ENCODE measurements at regions not wholly inside any gene's neighbourhood (a gene's known extent, or its start where the extent isn't known, plus 50 kb on each side); places are given as distances from the start of the nearest gene placed in this dataset.

DNA sequence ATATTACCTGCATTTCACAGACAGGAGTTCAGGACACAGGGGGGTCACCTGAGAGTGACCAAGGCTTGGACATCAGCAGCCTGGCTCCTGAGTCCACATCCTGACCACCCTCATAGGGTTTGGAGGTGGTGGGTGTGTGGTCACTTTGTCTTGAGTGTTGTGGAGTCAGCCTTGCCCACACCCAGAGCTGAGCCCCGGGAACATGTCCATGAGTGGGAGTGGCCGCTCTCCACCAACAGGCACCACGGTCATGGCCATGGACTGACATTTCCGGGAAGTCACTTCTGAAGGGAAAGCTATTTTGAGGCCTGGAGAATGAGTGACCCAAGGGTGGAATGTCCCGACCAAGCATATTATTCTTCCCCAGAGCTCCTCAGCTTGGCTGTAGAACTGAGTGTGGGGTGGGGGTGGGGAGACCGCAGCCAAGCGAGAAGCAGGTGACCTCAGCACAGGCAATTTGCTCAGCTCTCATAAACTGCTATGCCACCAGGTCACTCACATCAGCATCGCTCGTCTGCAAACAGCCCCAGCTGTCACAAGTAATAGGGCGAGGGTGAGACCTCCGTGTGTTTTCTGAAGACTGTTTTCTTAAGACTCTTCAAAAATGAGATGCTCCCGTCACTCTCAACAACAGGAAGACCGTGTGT is 348.6 kb upstream of the CDH4 start:
- CTCF ChIA-PET = no interaction called here
- no peak overlapping the region for H2BK120ac ChIP-seq (ENCODE audit: low read depth, low read length)
- intact Hi-C loops (cut with micrococcal nuclease) = no loop called here
- in situ Hi-C loops (cut with MboI; ENCODE audit: low sequenced_read_pairs) = no loop called here
- no peak overlapping the region for H3K27ac ChIP-seq (ENCODE audit: insufficient read depth, low read length)
- no peaks in the 10 kb centered on the region for H4K20me1 ChIP-seq (ENCODE audit: insufficient read depth, low read length)
- peaks cover 29% of the 10 kb centered on the region for H3K9me3 ChIP-seq (ENCODE audit: control insufficient read depth, insufficient read depth, low read length)
- no peak overlapping the region for H3K4me3 ChIP-seq (ENCODE audit: insufficient read depth, low read depth, low read length)
- no CpG with 5 or more reads among the region's 13 CpGs for WGBS, 2 experiments (ENCODE audit: extremely low coverage in 2 of 2, insufficient read length in 1 of 2)
- no peak overlapping the region for H3K18ac ChIP-seq (ENCODE audit: low read depth, low read length)
- no peak overlapping the region for H4K5ac ChIP-seq (ENCODE audit: low read depth, low read length)
- no peak overlapping the region for H3K14ac ChIP-seq (replicated peaks; ENCODE audit: low read depth, low read length)
- POLR2A ChIA-PET (ENCODE audit: unreplicated experiment) = no interaction called here
- H3K27me3 ChIP-seq (ENCODE audit: control insufficient read depth, insufficient read depth, low read length) = no peaks in the 10 kb centered on the region
- H3K4ac ChIP-seq (ENCODE audit: low read depth, low read length) = no peak overlapping the region
- H2BK20ac ChIP-seq (ENCODE audit: low read depth, low read length) = no peak overlapping the region
- H3K79me1 ChIP-seq (ENCODE audit: low read depth in 1 of 2, low read length in 2 of 2) = no peaks in the 10 kb centered on the region
- H2AK5ac ChIP-seq (ENCODE audit: low read depth, low read length) = no peak overlapping the region
- H4K8ac ChIP-seq (ENCODE audit: low read depth in 2 of 2, low read length in 2 of 2) = no peak overlapping the region
- no peak for DNase-seq
- H3K9ac ChIP-seq (ENCODE audit: low read depth, low read length) = no peak overlapping the region
- H3K4me2 ChIP-seq (ENCODE audit: low read depth, low read length) = no peak overlapping the region
- no peaks in the 10 kb centered on the region for H3K9me1 ChIP-seq (ENCODE audit: insufficient read depth, low read length)
- no peak overlapping the region for H2AK9ac ChIP-seq (replicated peaks; ENCODE audit: low read depth, low read length, poor library complexity)
- no peak overlapping the region for H2BK15ac ChIP-seq (ENCODE audit: low read depth, low read length)
- no peak overlapping the region for H4K91ac ChIP-seq (ENCODE audit: insufficient read depth, low read depth, low read length)
- BruUV-seq (replicated peaks) = no TSS peak
- no peak overlapping the region for H2AFZ ChIP-seq (replicated peaks; ENCODE audit: low read length, poor library complexity)
- ATAC-seq (ENCODE audit: low read depth) = no peak
- no peak overlapping the region for H3K56ac ChIP-seq (ENCODE audit: extremely low read depth, insufficient read depth, low read length)
- H2BK5ac ChIP-seq (ENCODE audit: low read depth, low read length, poor library complexity, severe bottlenecking) = no peak overlapping the region
- dilution Hi-C loops (cut with HindIII; ENCODE audit: low sequenced_read_pairs, unreplicated experiment) = no loop called here
- H3K36me3 ChIP-seq (ENCODE audit: control insufficient read depth, insufficient read depth, low read length) = no peaks in the 10 kb centered on the region
- no peak overlapping the region for H3K23ac ChIP-seq (ENCODE audit: low read depth, low read length)
- TF ChIP-seq MAZ (IDR thresholded peaks at IDR 0.05; ENCODE audit: borderline replicate concordance, low read depth, low read length) (no peak), CEBPB (IDR thresholded peaks at IDR 0.05; ENCODE audit: low read depth, low read length) (no peak), FOS (IDR thresholded peaks at IDR 0.05; ENCODE audit: low read depth, low read length) (no peak), RFX5 (IDR thresholded peaks at IDR 0.05; ENCODE audit: low read depth, low read length) (no peak), BHLHE40 (IDR thresholded peaks at IDR 0.05; ENCODE audit: low read depth, low read length) (no peak), RCOR1 (IDR thresholded peaks at IDR 0.05; ENCODE audit: insufficient replicate concordance, low read length) (no peak), CHD1 (IDR thresholded peaks at IDR 0.05; ENCODE audit: low read depth, low read length) (no peak), NFE2L2 (IDR thresholded peaks at IDR 0.05; ENCODE audit: low read depth, low read length) (no peak), MXI1 (IDR thresholded peaks at IDR 0.05; ENCODE audit: borderline replicate concordance, low read depth, low read length) (no peak)
- TF ChIP-seq, protein P1, sequence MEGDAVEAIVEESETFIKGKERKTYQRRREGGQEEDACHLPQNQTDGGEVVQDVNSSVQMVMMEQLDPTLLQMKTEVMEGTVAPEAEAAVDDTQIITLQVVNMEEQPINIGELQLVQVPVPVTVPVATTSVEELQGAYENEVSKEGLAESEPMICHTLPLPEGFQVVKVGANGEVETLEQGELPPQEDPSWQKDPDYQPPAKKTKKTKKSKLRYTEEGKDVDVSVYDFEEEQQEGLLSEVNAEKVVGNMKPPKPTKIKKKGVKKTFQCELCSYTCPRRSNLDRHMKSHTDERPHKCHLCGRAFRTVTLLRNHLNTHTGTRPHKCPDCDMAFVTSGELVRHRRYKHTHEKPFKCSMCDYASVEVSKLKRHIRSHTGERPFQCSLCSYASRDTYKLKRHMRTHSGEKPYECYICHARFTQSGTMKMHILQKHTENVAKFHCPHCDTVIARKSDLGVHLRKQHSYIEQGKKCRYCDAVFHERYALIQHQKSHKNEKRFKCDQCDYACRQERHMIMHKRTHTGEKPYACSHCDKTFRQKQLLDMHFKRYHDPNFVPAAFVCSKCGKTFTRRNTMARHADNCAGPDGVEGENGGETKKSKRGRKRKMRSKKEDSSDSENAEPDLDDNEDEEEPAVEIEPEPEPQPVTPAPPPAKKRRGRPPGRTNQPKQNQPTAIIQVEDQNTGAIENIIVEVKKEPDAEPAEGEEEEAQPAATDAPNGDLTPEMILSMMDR (conservative IDR thresholded peaks at IDR 0.05; ENCODE audit: low read depth, low read length) = no peak
- TF ChIP-seq, protein P2, sequence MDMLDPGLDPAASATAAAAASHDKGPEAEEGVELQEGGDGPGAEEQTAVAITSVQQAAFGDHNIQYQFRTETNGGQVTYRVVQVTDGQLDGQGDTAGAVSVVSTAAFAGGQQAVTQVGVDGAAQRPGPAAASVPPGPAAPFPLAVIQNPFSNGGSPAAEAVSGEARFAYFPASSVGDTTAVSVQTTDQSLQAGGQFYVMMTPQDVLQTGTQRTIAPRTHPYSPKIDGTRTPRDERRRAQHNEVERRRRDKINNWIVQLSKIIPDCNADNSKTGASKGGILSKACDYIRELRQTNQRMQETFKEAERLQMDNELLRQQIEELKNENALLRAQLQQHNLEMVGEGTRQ (IDR thresholded peaks at IDR 0.05; ENCODE audit: low read depth, low read length) = no peak
- TF ChIP-seq, protein P3, sequence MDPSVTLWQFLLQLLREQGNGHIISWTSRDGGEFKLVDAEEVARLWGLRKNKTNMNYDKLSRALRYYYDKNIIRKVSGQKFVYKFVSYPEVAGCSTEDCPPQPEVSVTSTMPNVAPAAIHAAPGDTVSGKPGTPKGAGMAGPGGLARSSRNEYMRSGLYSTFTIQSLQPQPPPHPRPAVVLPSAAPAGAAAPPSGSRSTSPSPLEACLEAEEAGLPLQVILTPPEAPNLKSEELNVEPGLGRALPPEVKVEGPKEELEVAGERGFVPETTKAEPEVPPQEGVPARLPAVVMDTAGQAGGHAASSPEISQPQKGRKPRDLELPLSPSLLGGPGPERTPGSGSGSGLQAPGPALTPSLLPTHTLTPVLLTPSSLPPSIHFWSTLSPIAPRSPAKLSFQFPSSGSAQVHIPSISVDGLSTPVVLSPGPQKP (IDR thresholded peaks at IDR 0.05; ENCODE audit: borderline replicate concordance, low read depth, low read length) = no peak
- H3K4me1 ChIP-seq (ENCODE audit: control insufficient read depth, insufficient read depth, low read length) = no peaks in the 10 kb centered on the region
